AG04449 (cell line): ENCODE measurements at regions not wholly inside any gene's neighbourhood (a gene's known extent, or its start where the extent isn't known, plus 50 kb on each side); places are given as distances from the start of the nearest gene placed in this dataset.

Experiments used
- CTCF ChIA-PET: fragments of 350-600 bp; formaldehyde crosslinking; extraction: SDS; loops from one replicate; lab custom pipeline; 2021; ENCODE audit warnings: antibody characterized with exemption; lab: Yijun Ruan, JAX
- POLR2A ChIA-PET: fragments of 400-600, 350-600 bp; formaldehyde crosslinking; extraction: SDS; loops from one replicate; lab custom pipeline; 2020; ENCODE audit warnings: antibody characterized with exemption, inconsistent platforms; lab: Yijun Ruan, JAX
- DNase-seq: peaks from one replicate; pipeline ENCODE4 v3.0.0-alpha.2; 2010; ENCODE audit warnings: low read depth, low spot score
- H3K4me3 ChIP-seq: 2 replicates; pipeline ENCODE4 v1.5.1; 2011; ENCODE audit warnings: low read depth, mild to moderate bottlenecking, control low read depth, low read length
- TF ChIP-seq, protein P1 (sequence below): IDR thresholded peaks from one replicate; pipeline ENCODE4 v1.5.1; 2011; ENCODE audit warnings: mild to moderate bottlenecking, moderate library complexity, low read length, control low read depth, inconsistent platforms; ENCODE audit not compliant: insufficient read depth; ENCODE audit errors: missing control alignments

DNA sequence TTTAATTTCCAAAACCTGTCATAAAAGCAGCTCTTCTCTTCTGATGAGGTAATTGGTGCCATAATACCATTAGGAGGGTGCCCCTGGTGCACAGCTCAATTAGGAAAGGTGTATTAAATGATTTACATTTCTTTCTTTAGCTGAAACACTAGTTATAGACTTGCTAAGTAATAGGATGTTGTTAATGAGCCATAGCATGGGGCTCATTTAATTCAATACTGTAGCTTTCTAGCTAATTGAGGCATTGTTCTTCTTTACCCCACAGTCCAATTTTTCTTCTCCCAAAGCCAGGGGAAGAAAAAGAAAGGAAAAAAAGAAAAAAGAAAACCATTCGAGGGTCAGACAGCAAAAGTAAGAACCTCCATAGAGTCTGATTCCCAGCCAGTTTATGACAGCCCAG, 164.0 kb upstream of the HES1 start:
- H3K4me3 ChIP-seq, result no peak overlapping the region
- POLR2A ChIA-PET, result no interaction called here
- TF ChIP-seq, protein P1, sequence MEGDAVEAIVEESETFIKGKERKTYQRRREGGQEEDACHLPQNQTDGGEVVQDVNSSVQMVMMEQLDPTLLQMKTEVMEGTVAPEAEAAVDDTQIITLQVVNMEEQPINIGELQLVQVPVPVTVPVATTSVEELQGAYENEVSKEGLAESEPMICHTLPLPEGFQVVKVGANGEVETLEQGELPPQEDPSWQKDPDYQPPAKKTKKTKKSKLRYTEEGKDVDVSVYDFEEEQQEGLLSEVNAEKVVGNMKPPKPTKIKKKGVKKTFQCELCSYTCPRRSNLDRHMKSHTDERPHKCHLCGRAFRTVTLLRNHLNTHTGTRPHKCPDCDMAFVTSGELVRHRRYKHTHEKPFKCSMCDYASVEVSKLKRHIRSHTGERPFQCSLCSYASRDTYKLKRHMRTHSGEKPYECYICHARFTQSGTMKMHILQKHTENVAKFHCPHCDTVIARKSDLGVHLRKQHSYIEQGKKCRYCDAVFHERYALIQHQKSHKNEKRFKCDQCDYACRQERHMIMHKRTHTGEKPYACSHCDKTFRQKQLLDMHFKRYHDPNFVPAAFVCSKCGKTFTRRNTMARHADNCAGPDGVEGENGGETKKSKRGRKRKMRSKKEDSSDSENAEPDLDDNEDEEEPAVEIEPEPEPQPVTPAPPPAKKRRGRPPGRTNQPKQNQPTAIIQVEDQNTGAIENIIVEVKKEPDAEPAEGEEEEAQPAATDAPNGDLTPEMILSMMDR, result no peak
- no peak for DNase-seq
- CTCF ChIA-PET, result interaction anchor here (0.6 to 3.2 kb wide), 3 partner anchors 9 to 344 kb away, joined by 3 to 13 read pairs (median 4); no protein-coding TSS in a partner anchor

DNA sequence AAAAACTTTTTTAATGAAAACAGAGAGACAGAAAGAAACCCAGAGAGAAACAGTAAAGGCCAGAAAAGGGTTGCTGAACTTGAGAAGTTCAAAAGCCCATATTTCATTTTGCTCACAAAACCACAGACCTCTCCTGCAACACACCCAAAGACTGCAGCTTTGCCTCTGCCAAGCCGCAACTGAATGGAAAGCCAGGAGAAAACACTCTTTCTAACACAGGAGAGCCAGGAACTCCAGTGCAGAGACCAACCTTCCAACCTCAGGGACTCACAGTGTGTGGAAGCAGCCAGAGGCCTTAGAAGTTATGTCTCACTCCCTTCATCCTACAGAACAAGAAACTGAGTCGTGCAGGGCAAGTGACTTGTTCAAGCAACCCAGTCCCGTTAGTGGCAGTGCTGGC, 163.1 kb upstream of the HES1 start:
- DNase-seq, result no peak
- H3K4me3 ChIP-seq, result no peak overlapping the region
- CTCF ChIA-PET, result interaction anchor here (0.6 to 3.2 kb wide), 2 partner anchors 8 to 15 kb away, joined by 3 to 13 read pairs; no protein-coding TSS in a partner anchor
- POLR2A ChIA-PET, result no interaction called here
- TF ChIP-seq, protein P1, result no peak

DNA sequence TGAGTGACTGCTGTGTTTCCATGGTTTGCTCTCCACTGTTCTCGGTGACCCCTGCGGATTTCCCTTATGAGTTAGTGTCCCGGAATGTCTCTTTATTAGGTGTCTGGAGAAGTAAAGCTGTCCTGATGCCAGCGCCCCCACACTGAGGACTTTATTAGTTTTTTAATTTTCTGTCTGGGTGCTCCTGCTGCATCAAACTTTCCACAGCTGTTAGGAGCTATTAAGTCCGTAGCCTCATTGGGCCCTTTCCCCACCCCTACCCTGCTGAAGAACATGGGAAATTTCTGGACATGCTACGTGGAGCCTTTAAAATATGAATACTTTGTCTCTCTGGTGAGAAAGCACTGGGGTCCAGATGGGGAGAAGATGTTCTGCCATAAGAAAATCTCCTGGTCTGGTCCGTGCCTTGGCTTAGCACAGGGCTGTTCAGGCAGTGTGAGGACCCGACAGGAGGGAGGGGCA, 161.7 kb upstream of the HES1 start:
- CTCF ChIA-PET, result no interaction called here
- TF ChIP-seq, protein P1, result no peak
- DNase-seq, result peak; percentile 9
- H3K4me3 ChIP-seq, result no peak overlapping the region
- POLR2A ChIA-PET, result no interaction called here

DNA sequence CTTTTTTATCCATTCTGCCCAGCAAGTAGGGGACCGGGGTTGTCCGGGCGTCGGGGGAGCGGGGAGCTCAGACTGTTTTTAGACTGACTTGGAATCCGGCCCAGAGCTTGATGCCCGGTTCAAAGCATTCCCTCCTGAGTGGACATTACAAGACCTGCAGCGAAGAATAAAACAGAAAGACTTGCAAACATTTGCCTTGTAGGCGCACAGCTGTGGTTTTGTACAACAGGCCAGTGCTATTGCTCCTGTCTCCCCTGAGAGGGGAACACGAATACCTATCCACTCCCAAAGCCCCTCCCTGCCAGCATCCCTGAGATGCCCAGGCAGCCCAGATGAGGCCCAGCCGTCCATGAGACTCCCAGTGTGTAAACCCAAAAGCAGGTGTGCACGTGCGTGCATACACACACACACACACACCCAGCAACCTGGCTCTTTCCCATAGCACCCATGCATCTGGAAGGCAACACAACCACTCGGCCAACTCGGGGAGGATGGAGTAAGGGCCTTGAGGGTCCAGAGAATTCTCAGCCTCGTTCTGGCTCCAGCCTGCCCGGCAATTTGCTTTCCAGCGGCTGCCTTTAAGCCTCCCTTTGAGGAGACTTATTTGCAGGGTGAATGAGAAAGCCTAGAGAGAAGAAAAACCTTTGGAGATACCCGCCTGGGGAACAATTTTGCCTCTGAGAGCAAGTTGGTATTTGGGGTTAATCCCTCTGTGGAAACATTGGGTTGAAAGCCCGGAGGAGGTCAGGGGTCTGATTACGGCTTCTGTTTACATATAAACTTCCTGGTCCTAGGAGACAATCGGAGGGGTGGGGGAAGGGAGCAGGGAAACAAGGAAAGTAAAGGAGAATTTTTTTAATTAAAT, 161.0 kb upstream of the HES1 start:
- H3K4me3 ChIP-seq, result no peak overlapping the region
- TF ChIP-seq, protein P1, result no peak
- no peak for DNase-seq
- ChIA-PET CTCF (no interaction called here), POLR2A (no interaction called here)

DNA sequence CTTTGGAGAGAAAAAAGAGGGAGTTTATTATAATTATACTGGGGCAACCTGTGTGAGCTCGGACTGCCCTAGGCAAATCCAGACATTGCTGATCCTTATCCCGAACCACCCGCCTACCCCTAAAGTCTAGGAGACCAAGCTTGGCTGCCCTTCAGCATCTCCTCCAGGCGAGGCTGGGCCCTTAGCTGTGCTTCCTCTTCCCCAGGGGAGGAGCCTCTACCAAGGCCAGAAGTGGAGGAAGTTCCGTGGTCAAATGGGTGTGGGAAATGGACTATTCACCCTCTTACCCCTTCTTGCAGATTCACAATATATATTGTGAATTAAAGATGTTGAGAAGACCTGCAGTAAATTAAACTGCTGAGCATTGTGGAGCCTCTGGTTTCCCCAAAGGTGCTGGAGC, 158.3 kb upstream of the HES1 start:
- DNase-seq, result no peak
- no peak overlapping the region for H3K4me3 ChIP-seq
- CTCF ChIA-PET, result no interaction called here
- POLR2A ChIA-PET, result no interaction called here
- TF ChIP-seq, protein P1, result no peak

- POLR2A ChIA-PET, result no interaction called here
- CTCF ChIA-PET, result interaction anchor here (0.8 kb wide), 1 partner anchor 26 kb away, joined by 3 read pairs; no protein-coding TSS in a partner anchor
- H3K4me3 ChIP-seq, result no peak overlapping the region
Measured at GRCh38 chr3:193978030-193978429, 157.9 kb upstream of the HES1 start.

More at GRCh38 chr3:193978030-193978429, 157.9 kb upstream of the HES1 start:
- no peak for DNase-seq
- TF ChIP-seq, protein P1, result no peak
